ENCODE measurements at regions not wholly inside any gene's neighbourhood (a gene's known extent, or its start where the extent isn't known, plus 50 kb on each side); places are given as distances from the start of the nearest gene placed in this dataset.

DNA sequence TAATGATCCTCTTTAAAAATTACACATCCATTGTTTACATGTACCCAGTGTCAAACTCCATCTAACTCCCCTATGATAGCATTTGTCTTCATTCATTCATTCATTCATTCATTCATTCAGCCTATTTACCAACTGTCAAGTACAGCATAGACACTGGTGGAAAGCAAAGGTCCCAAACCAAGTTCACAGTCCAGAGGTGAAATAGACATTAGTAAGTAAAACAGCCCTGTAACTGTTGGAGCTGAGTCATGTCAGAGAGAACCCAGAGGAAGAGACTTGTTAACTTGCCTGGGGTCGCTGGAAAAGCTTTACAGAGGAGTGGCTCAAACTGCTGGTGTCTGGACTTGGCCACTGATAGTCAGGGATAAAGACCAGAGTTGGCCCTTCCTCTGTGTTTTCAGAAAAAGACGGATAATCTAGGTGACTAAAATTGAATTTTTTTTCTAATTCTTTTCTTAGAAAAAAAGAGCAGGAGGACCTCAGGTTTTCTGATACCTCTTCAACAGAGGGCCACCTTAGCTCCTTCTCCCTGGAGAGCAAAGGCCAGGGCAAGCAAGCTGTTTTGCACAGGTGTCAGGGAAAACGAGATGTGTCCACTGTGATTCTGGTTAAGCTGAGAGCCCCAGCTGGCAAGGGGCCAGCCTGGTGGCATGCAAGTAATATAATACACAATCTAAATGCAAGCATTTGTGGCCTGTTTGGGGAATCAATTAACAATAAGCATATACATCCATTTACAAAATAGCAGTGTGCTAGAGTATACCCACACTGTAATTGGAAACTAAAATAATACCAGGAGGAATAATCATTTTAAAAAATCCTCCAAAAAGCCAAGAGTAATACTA is 96.7 kb upstream of the SLC14A2 start:
- H3K4me1 ChIP-seq: peaks cover 0 to 8% of the 10 kb centered on the region in 2 donors
- in situ Hi-C loops (cut with MboI; ENCODE audit: low sequenced_read_pairs in 4 of 4) (no loop called here), intact Hi-C loops (cut with DNase I; ENCODE audit: low total_unique reads) (no loop called here)
- no peaks in the 10 kb centered on the region for H3K36me3 ChIP-seq
- ATAC-seq: no peak
- H3K27me3 ChIP-seq: no peaks in the 10 kb centered on the region
- no peak for TF ChIP-seq POLR2A (IDR thresholded peaks at IDR 0.05)
- TF ChIP-seq, protein P1, sequence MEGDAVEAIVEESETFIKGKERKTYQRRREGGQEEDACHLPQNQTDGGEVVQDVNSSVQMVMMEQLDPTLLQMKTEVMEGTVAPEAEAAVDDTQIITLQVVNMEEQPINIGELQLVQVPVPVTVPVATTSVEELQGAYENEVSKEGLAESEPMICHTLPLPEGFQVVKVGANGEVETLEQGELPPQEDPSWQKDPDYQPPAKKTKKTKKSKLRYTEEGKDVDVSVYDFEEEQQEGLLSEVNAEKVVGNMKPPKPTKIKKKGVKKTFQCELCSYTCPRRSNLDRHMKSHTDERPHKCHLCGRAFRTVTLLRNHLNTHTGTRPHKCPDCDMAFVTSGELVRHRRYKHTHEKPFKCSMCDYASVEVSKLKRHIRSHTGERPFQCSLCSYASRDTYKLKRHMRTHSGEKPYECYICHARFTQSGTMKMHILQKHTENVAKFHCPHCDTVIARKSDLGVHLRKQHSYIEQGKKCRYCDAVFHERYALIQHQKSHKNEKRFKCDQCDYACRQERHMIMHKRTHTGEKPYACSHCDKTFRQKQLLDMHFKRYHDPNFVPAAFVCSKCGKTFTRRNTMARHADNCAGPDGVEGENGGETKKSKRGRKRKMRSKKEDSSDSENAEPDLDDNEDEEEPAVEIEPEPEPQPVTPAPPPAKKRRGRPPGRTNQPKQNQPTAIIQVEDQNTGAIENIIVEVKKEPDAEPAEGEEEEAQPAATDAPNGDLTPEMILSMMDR (IDR thresholded peaks at IDR 0.05 in 4 of 5, conservative IDR thresholded peaks at IDR 0.05 in 1 of 5): no peak
- no peak overlapping the region for H3K27ac ChIP-seq
- H3K9me3 ChIP-seq: no peaks in the 10 kb centered on the region
- DNase-seq: no peak
- no peak overlapping the region for H3K4me3 ChIP-seq

DNA sequence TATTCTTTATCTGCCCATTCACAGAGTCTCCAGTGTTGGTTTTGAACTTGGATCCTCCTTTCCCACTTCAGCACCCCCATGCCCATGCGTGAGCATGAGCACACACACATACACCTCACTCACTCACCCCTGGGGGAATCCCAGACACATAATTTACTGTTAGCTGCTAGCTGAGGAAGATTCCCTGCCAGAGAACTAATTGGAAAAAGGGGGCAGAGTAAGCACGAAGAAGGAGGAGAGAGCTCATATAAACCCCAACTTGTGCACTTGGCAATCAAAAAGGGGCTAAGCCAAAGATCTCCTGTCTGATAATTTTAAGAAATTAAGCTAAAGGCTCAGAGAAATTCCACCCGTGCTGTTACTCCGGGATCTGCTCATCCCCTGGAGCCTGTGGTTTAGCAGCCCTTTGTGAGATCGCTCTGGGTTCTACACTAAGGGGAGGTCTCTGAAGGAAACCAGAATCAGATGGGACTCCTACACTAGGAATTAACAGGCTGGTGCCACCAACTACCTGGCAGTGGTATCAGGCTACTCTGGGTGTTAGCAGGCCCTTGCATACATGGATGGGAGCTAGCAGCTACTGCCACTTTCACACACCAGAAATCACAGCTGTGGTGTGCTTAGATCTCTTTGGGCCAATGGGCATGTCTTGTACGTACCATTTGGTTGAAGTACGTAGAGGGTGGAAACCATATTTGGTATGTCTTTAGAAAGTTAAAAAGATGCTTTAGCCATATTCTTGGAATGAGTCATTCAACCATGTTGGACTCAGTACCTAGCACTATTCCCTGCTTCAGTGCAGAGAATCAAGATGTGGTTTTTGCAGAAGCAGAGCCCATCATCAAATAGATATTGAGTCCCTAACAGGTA is 95.6 kb upstream of the SLC14A2 start:
- DNase-seq (no peak), ATAC-seq (no peak)
- Histone ChIP-seq H3K27me3 (no peaks in the 10 kb centered on the region), H3K36me3 (no peaks in the 10 kb centered on the region), H3K4me3 (no peak overlapping the region), H3K9me3 (no peaks in the 10 kb centered on the region), H3K4me1 (peaks cover 0 to 8% of the 10 kb centered on the region in 2 donors), H3K27ac (no peak overlapping the region)
- in situ Hi-C loops (cut with MboI; ENCODE audit: low sequenced_read_pairs in 4 of 4): no loop called here
- intact Hi-C loops (cut with DNase I; ENCODE audit: low total_unique reads): no loop called here
- TF ChIP-seq, protein P1 (IDR thresholded peaks at IDR 0.05 in 4 of 5, conservative IDR thresholded peaks at IDR 0.05 in 1 of 5): no peak
- no peak for TF ChIP-seq POLR2A (IDR thresholded peaks at IDR 0.05)

DNA sequence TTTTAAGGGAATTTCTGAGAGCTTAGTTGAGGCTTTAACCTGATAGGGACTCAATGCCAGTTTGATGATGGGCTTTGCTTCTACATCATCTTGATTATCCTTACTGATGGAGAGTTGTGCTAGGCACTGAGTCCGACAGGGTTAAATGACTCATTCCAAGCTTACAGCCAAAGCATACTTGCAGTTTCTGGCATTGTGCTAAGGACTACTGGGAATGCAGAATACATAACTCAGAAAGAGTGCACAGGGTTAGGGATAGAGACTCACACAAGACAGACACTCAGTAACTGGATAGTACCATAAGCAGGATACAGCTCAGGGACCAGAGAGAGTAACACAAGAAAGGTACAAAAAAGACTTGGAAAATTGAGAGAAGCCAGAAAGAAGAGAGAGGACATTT is 94.1 kb upstream of the SLC14A2 start:
- no peak overlapping the region for H3K4me3 ChIP-seq
- no peaks in the 10 kb centered on the region for H3K36me3 ChIP-seq
- H3K9me3 ChIP-seq: no peaks in the 10 kb centered on the region
- no peak overlapping the region for H3K27ac ChIP-seq
- TF ChIP-seq POLR2A (IDR thresholded peaks at IDR 0.05): no peak
- TF ChIP-seq, protein P1 (IDR thresholded peaks at IDR 0.05 in 4 of 5, conservative IDR thresholded peaks at IDR 0.05 in 1 of 5): no peak
- intact Hi-C loops (cut with DNase I; ENCODE audit: low total_unique reads): no loop called here
- peaks cover 0 to 7% of the 10 kb centered on the region in 2 donors for H3K4me1 ChIP-seq
- in situ Hi-C loops (cut with MboI; ENCODE audit: low sequenced_read_pairs in 4 of 4): no loop called here
- ATAC-seq (no peak), DNase-seq (no peak)
- H3K27me3 ChIP-seq: no peaks in the 10 kb centered on the region

DNA sequence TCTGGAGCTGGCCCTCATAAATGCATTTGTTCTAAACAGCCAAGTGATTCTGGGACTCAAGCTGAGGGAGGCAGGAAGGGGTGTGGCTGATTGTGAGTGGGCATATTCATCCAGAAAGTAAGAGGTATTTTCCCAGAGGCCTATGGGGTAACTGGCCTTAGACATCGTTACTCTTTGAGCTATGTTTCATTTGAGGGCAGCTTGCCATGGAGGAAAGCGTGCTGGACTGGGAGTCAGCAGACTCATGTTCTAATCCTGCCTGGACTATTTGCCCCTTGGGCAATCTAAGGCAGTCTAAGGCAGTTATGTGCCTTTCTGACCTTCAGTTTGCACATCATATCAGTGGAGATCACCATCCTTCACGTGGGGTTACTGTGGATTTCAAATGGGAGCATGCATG is 93.5 kb upstream of the SLC14A2 start:
- in situ Hi-C loops (cut with MboI; ENCODE audit: low sequenced_read_pairs in 4 of 4) (no loop called here), intact Hi-C loops (cut with DNase I; ENCODE audit: low total_unique reads) (no loop called here)
- DNase-seq (no peak), ATAC-seq (no peak)
- no peaks in the 10 kb centered on the region for H3K9me3 ChIP-seq
- peaks cover 0 to 4% of the 10 kb centered on the region in 2 donors for H3K4me1 ChIP-seq
- TF ChIP-seq, protein P1 (IDR thresholded peaks at IDR 0.05 in 4 of 5, conservative IDR thresholded peaks at IDR 0.05 in 1 of 5): no peak
- no peak for TF ChIP-seq POLR2A (IDR thresholded peaks at IDR 0.05)
- no peaks in the 10 kb centered on the region for H3K27me3 ChIP-seq
- H3K27ac ChIP-seq: no peak overlapping the region
- H3K36me3 ChIP-seq: no peaks in the 10 kb centered on the region
- no peak overlapping the region for H3K4me3 ChIP-seq
